HG03280 (cell line): ENCODE measurements at regions not wholly inside any gene's neighbourhood (a gene's known extent, or its start where the extent isn't known, plus 50 kb on each side); places are given as distances from the start of the nearest gene placed in this dataset.
A peak's percentile ranks its signal among the peaks of the same experiment; 100 is the strongest.

Experiments
- ATAC-seq: cut with Tn5 transposase; IDR thresholded peaks from one replicate; pipeline ENCODE4 v1.9.1; 2021; ENCODE audit warnings: mild to moderate bottlenecking, moderate library complexity; ENCODE audit not compliant: unreplicated experiment

GRCh38 chr1:58993403-58993802 lies 209.6 kb upstream of the JUN start:
- no peak for ATAC-seq

- ATAC-seq: no peak
These were observed 210.8 kb upstream of the JUN start for GRCh38 chr1:58994664-58995063.

GRCh38 chr1:58996341-58997059 lies 212.7 kb upstream of the JUN start:
- ATAC-seq: peak; percentile 75

- peak; percentile 66 for ATAC-seq
These were observed 213.2 kb upstream of the JUN start for GRCh38 chr1:58997060-58997411.

GRCh38 chr1:58997637-58998036 lies 213.8 kb upstream of the JUN start:
- no peak for ATAC-seq

GRCh38 chr1:58999676-59000075 lies 215.8 kb upstream of the JUN start:
- ATAC-seq: no peak

- ATAC-seq: no peak
These were observed 220.9 kb upstream of the JUN start for GRCh38 chr1:59004755-59005154.

- ATAC-seq: peak; percentile 50
These were observed 221.8 kb upstream of the JUN start for GRCh38 chr1:59005491-59006288.

- no peak for ATAC-seq
These were observed 222.4 kb upstream of the JUN start for GRCh38 chr1:59006289-59006658.

- ATAC-seq: no peak
These were observed 223.1 kb upstream of the JUN start for GRCh38 chr1:59006932-59007331.

- no peak for ATAC-seq
These were observed 223.6 kb upstream of the JUN start for GRCh38 chr1:59007429-59007819.

GRCh38 chr1:59007820-59008598 lies 224.2 kb upstream of the JUN start:
- ATAC-seq: no peak

- no peak for ATAC-seq
These were observed 224.9 kb upstream of the JUN start for GRCh38 chr1:59008599-59009347.

- no peak for ATAC-seq
These were observed 227.8 kb upstream of the JUN start for GRCh38 chr1:59011663-59012062.

GRCh38 chr1:59012378-59012777 lies 228.5 kb upstream of the JUN start:
- ATAC-seq: no peak

GRCh38 chr1:59013276-59013927 lies 229.6 kb upstream of the JUN start:
- ATAC-seq: peak; percentile 50

GRCh38 chr1:59013928-59014279 lies 230.1 kb upstream of the JUN start:
- ATAC-seq: no peak

GRCh38 chr1:59014827-59015226 lies 231.0 kb upstream of the JUN start:
- ATAC-seq: no peak

- no peak for ATAC-seq
These were observed 231.9 kb upstream of the JUN start for GRCh38 chr1:59015708-59016107.

- ATAC-seq: no peak
These were observed 232.5 kb upstream of the JUN start for GRCh38 chr1:59016390-59016789.
